Transverse colon (tissue), 4 donors: ENCODE measurements at regions not wholly inside any gene's neighbourhood (a gene's known extent, or its start where the extent isn't known, plus 50 kb on each side); places are given as distances from the start of the nearest gene placed in this dataset.

ENCODE experiments used
- DNase-seq: peaks from one replicate; pipeline ENCODE4 v3.0.0-alpha.2; 2019
- H3K27ac ChIP-seq, 4 donors: fragments of 200-600 bp; sonication (generic); 2 replicates each; pipeline ENCODE4 v1.5.1; 2016 to 2018; ENCODE audit warnings: inconsistent platforms in 4 of 4
- H3K27me3 ChIP-seq: fragments of 200-600 bp; sonication (generic); 2 replicates; pipeline ENCODE4 v1.5.1; 2017; ENCODE audit warnings: inconsistent platforms
- H3K36me3 ChIP-seq, 4 donors: fragments of 200-600 bp; sonication (generic); 2 replicates each; pipeline ENCODE4 v1.5.1; 2017 to 2019; ENCODE audit warnings: inconsistent platforms in 4 of 4
- H3K4me1 ChIP-seq, 4 donors: fragments of 200-600 bp; sonication (generic); 2 replicates each; pipeline ENCODE4 v1.5.1; 2017 to 2020; ENCODE audit warnings: inconsistent platforms in 4 of 4
- H3K4me3 ChIP-seq, 4 donors: fragments of 200-600 bp; sonication (generic); 1 replicate in 1 of 4; 2 replicates in 3 of 4; pipeline versions ENCODE4 v1.5.1 to v1.6.1; 2017 to 2019; ENCODE audit warnings: inconsistent platforms in 4 of 4
- H3K9me3 ChIP-seq, 2 donors: fragments of 200-600 bp; sonication (generic); 2 replicates each; pipeline ENCODE4 v1.5.1; 2017 to 2019; ENCODE audit warnings: inconsistent platforms in 2 of 2
- EP300 ChIP-seq: sonication (generic); formaldehyde crosslinking; IDR thresholded peaks from one replicate; pipeline ENCODE4 v1.6.1; 2017; ENCODE audit warnings: antibody characterized with exemption, low read depth
- POLR2A ChIP-seq: fragments of 450-650 bp; IDR thresholded peaks from one replicate; pipeline ENCODE4 v1.6.1; 2016; ENCODE audit warnings: antibody characterized with exemption, mild to moderate bottlenecking, moderate library complexity
- POLR2AphosphoS5 ChIP-seq, 3 donors: sonication (generic); formaldehyde crosslinking; IDR thresholded peaks; one replicate each; pipeline ENCODE4 v1.6.1; 2016; ENCODE audit warnings: antibody characterized with exemption in 3 of 3
- WGBS, 2 donors: methylation state at CpG; one replicate each; pipeline ENCODE4 v1.1.5; 2018; ENCODE audit warnings: low coverage in 1 of 2; 5-methylcytosine and 5-hydroxymethylcytosine counted together
- in situ Hi-C, 4 donors: fragments of 200-750 bp; cut with MboI; loops; one replicate each; pipeline versions ENCODE4 v1.15.0 to v1.15.1; 2017; ENCODE audit warnings: low sequenced_read_pairs in 3 of 4, low pct_ligation_motif_present in 1 of 4, low pct_unique_long_range_greater_than_20kb in 1 of 4
- intact Hi-C: fragments of 100-400 bp; cut with DNase I; formaldehyde crosslinking; loops from one replicate; pipeline ENCODE4 v1.15.1; 2023; ENCODE audit warnings: low total_unique reads
- TF ChIP-seq, protein P1 (sequence below), 5 experiments: fragments of 200-600 bp in 3 of 5; fragments of 450-650 bp in 2 of 5; sonication (generic) in 3 of 5; IDR thresholded peaks; 1 replicate in 2 of 5; 2 replicates in 3 of 5; pipeline ENCODE4 v1.5.1; 2016 to 2017; ENCODE audit warnings: antibody characterized with exemption in 5 of 5, inconsistent platforms in 3 of 5, mild to moderate bottlenecking in 2 of 5, moderate library complexity in 1 of 5

DNA sequence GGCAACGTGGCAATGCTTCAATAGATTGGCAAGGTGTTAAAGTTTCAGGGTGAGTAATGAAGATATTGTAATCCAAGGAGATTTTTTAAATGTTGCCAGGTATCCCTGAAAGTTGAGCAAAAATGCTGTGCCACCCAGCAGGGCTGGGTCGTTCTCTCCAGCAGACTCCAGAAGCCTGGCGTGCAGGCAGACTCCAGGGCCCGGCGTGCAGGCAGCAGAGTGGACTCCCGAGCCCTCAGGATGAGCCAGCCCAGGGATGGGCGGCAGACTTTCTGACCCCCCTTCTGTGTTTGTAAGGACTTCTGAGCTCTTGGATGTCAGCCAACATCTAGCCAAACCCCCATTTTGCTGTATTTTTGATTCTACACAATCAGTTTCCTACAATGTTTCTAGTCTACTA lies 289.1 kb downstream of the ZNF516 start:
- H3K36me3 ChIP-seq = no peaks in the 10 kb centered on the region
- no peak for DNase-seq
- TF ChIP-seq EP300 (no peak), POLR2A (no peak), POLR2AphosphoS5 (IDR thresholded peaks at IDR 0.05) (no peak)
- TF ChIP-seq, protein P1, sequence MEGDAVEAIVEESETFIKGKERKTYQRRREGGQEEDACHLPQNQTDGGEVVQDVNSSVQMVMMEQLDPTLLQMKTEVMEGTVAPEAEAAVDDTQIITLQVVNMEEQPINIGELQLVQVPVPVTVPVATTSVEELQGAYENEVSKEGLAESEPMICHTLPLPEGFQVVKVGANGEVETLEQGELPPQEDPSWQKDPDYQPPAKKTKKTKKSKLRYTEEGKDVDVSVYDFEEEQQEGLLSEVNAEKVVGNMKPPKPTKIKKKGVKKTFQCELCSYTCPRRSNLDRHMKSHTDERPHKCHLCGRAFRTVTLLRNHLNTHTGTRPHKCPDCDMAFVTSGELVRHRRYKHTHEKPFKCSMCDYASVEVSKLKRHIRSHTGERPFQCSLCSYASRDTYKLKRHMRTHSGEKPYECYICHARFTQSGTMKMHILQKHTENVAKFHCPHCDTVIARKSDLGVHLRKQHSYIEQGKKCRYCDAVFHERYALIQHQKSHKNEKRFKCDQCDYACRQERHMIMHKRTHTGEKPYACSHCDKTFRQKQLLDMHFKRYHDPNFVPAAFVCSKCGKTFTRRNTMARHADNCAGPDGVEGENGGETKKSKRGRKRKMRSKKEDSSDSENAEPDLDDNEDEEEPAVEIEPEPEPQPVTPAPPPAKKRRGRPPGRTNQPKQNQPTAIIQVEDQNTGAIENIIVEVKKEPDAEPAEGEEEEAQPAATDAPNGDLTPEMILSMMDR (IDR thresholded peaks at IDR 0.05) = no peak
- H3K4me1 ChIP-seq = no peaks in the 10 kb centered on the region
- no peaks in the 10 kb centered on the region for H3K27me3 ChIP-seq
- intact Hi-C loops = no loop called here
- no peak overlapping the region for H3K27ac ChIP-seq
- in situ Hi-C loops = no loop called here
- H3K4me3 ChIP-seq = no peak overlapping the region
- no peaks in the 10 kb centered on the region for H3K9me3 ChIP-seq
- 37 to 84% methylated on average over 2 to 7 of the region's 7 CpGs for WGBS, 2 donors

DNA sequence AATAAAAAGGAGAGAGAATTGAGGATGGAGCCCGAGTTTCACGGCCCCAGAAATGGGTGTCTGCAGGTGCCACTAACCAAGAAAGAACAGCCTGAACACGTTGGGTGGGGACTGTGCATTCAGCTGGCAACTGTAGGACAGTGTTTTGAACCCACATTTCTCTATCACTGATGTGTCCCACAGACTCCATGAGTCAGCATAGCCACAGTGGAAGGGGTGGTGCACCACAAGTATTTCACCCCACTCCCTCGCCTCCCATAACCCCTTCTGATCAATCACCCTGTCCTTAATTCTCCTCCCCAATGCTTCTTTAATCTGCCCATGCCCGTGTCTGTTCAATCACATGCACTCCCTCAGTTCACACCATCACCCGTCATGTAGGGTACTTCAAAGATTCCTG lies 291.5 kb downstream of the ZNF516 start:
- in situ Hi-C loops = no loop called here
- TF ChIP-seq POLR2AphosphoS5 (IDR thresholded peaks at IDR 0.05) (no peak), POLR2A (no peak), EP300 (no peak)
- TF ChIP-seq, protein P1 (IDR thresholded peaks at IDR 0.05) = no peak
- no peak for DNase-seq
- H3K4me1 ChIP-seq = no peaks in the 10 kb centered on the region
- H3K36me3 ChIP-seq = no peaks in the 10 kb centered on the region
- no peak overlapping the region for H3K4me3 ChIP-seq
- WGBS, 2 donors = 63 to 65% methylated on average over 5 to 6 of the region's 6 CpGs
- intact Hi-C loops = no loop called here
- no peaks in the 10 kb centered on the region for H3K9me3 ChIP-seq
- no peaks in the 10 kb centered on the region for H3K27me3 ChIP-seq
- H3K27ac ChIP-seq = no peak overlapping the region

DNA sequence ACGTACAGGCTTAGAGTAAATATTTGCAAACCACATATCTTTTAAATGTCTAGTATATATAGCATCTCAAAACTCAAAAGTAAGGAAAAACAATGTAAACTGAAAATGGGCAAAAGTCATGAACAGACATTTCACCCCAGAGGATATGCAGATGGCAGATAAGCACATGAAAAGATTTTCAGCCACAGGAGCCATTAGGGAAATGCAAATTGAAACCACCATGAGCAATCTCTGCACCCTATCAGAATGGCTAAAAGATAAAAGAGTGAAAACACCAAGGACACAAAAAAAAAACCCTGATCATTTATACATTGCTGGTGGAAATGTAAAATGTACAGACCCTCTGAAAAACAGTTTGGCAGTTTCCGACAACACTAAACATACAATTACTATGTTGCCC lies 292.7 kb downstream of the ZNF516 start:
- in situ Hi-C loops (no loop called here), intact Hi-C loops (no loop called here)
- no peak overlapping the region for H3K4me3 ChIP-seq
- no peaks in the 10 kb centered on the region for H3K4me1 ChIP-seq
- TF ChIP-seq, protein P1 (IDR thresholded peaks at IDR 0.05) = no peak
- no peak for TF ChIP-seq POLR2AphosphoS5 (IDR thresholded peaks at IDR 0.05)
- TF ChIP-seq POLR2A = no peak
- TF ChIP-seq EP300 = no peak
- H3K27me3 ChIP-seq = no peaks in the 10 kb centered on the region
- WGBS, 2 donors = 75 to 77% methylated on average over 2 of the region's 2 CpGs
- no peaks in the 10 kb centered on the region for H3K36me3 ChIP-seq
- no peaks in the 10 kb centered on the region for H3K9me3 ChIP-seq
- no peak for DNase-seq
- H3K27ac ChIP-seq = no peak overlapping the region

DNA sequence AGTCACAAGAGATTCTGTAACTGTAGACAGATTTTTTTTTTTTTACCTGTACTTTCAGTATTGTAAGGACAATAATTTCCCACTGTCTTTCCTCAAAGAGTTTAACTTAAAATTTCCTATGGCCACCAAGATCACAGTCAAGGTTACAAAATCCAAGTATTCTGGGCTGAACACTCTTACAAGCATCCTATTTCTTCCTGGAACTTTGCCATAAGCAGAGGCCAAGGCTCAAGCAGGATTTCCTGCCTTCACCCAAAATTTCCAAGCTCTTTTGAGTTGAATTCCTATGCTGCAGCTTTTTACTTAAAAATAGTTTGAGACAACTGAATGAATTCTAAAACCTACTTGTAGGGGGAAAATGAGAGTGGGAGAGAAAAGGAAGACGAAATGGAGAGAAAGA lies 299.4 kb downstream of the ZNF516 start:
- WGBS, 2 donors = 20 to 49% methylated on average over 1 of the region's 1 CpG
- no peak for DNase-seq
- Histone ChIP-seq H3K9me3 (no peaks in the 10 kb centered on the region), H3K27me3 (no peaks in the 10 kb centered on the region), H3K36me3 (no peaks in the 10 kb centered on the region), H3K4me1 (no peaks in the 10 kb centered on the region), H3K4me3 (no peak overlapping the region), H3K27ac (no peak overlapping the region)
- intact Hi-C loops = no loop called here
- in situ Hi-C loops = no loop called here
- TF ChIP-seq EP300 = no peak
- TF ChIP-seq, protein P1 (IDR thresholded peaks at IDR 0.05) = no peak
- no peak for TF ChIP-seq POLR2A
- no peak for TF ChIP-seq POLR2AphosphoS5 (IDR thresholded peaks at IDR 0.05)
